ENCODE measurements at regions not wholly inside any gene's neighbourhood (a gene's known extent, or its start where the extent isn't known, plus 50 kb on each side); places are given as distances from the start of the nearest gene placed in this dataset.

GRCh38 chr10:107918171-107918570 is 753.7 kb upstream of the SORCS1 start:
- in situ Hi-C loops (cut with HindIII; ENCODE audit: low sequenced_read_pairs) = no loop called here

GRCh38 chr10:107915215-107915610 is 750.7 kb upstream of the SORCS1 start:
- in situ Hi-C loops (cut with HindIII; ENCODE audit: low sequenced_read_pairs) = no loop called here

GRCh38 chr10:107914450-107915214 is 750.1 kb upstream of the SORCS1 start:
- in situ Hi-C loops (cut with HindIII; ENCODE audit: low sequenced_read_pairs) = no loop called here

GRCh38 chr10:107913317-107914294 is 749.1 kb upstream of the SORCS1 start:
- in situ Hi-C loops (cut with HindIII; ENCODE audit: low sequenced_read_pairs) = no loop called here

GRCh38 chr10:107901076-107901475 is 736.6 kb upstream of the SORCS1 start:
- in situ Hi-C loops (cut with HindIII; ENCODE audit: low sequenced_read_pairs) = no loop called here

GRCh38 chr10:107900131-107900530 is 735.6 kb upstream of the SORCS1 start:
- in situ Hi-C loops (cut with HindIII; ENCODE audit: low sequenced_read_pairs) = no loop called here

- in situ Hi-C loops (cut with HindIII; ENCODE audit: low sequenced_read_pairs) = no loop called here
Measured at GRCh38 chr10:107899502-107900062, 735.1 kb upstream of the SORCS1 start.

GRCh38 chr10:107899075-107899474 is 734.6 kb upstream of the SORCS1 start:
- in situ Hi-C loops (cut with HindIII; ENCODE audit: low sequenced_read_pairs) = no loop called here

GRCh38 chr10:107898392-107898791 is 733.9 kb upstream of the SORCS1 start:
- in situ Hi-C loops (cut with HindIII; ENCODE audit: low sequenced_read_pairs) = no loop called here

GRCh38 chr10:107894516-107894915 is 730.0 kb upstream of the SORCS1 start:
- in situ Hi-C loops (cut with HindIII; ENCODE audit: low sequenced_read_pairs) = no loop called here

- in situ Hi-C loops (cut with HindIII; ENCODE audit: low sequenced_read_pairs) = no loop called here
Measured at GRCh38 chr10:107889105-107889504, 724.6 kb upstream of the SORCS1 start.

- in situ Hi-C loops (cut with HindIII; ENCODE audit: low sequenced_read_pairs) = no loop called here
Measured at GRCh38 chr10:107880185-107880584, 715.7 kb upstream of the SORCS1 start.

- in situ Hi-C loops (cut with HindIII; ENCODE audit: low sequenced_read_pairs) = no loop called here
Measured at GRCh38 chr10:107873007-107873406, 708.5 kb upstream of the SORCS1 start.

GRCh38 chr10:107865691-107866090 is 701.2 kb upstream of the SORCS1 start:
- in situ Hi-C loops (cut with HindIII; ENCODE audit: low sequenced_read_pairs) = no loop called here

GRCh38 chr10:107859065-107859464 is 694.6 kb upstream of the SORCS1 start:
- in situ Hi-C loops (cut with HindIII; ENCODE audit: low sequenced_read_pairs) = no loop called here

GRCh38 chr10:107856047-107856315 is 691.5 kb upstream of the SORCS1 start:
- in situ Hi-C loops (cut with HindIII; ENCODE audit: low sequenced_read_pairs) = no loop called here

GRCh38 chr10:107855301-107856046 is 691.0 kb upstream of the SORCS1 start:
- in situ Hi-C loops (cut with HindIII; ENCODE audit: low sequenced_read_pairs) = no loop called here

- in situ Hi-C loops (cut with HindIII; ENCODE audit: low sequenced_read_pairs) = no loop called here
Measured at GRCh38 chr10:107848726-107849360, 684.3 kb upstream of the SORCS1 start.

- in situ Hi-C loops (cut with HindIII; ENCODE audit: low sequenced_read_pairs) = no loop called here
Measured at GRCh38 chr10:107847620-107848019, 683.1 kb upstream of the SORCS1 start.

GRCh38 chr10:107834706-107835105 is 670.2 kb upstream of the SORCS1 start:
- in situ Hi-C loops (cut with HindIII; ENCODE audit: low sequenced_read_pairs) = no loop called here

GRCh38 chr10:107831772-107832171 is 667.3 kb upstream of the SORCS1 start:
- in situ Hi-C loops (cut with HindIII; ENCODE audit: low sequenced_read_pairs) = no loop called here

Data from endothelial cell of hepatic sinusoid (primary cell).